ENCODE measurements at regions not wholly inside any gene's neighbourhood (a gene's known extent, or its start where the extent isn't known, plus 50 kb on each side); places are given as distances from the start of the nearest gene placed in this dataset.

DNA sequence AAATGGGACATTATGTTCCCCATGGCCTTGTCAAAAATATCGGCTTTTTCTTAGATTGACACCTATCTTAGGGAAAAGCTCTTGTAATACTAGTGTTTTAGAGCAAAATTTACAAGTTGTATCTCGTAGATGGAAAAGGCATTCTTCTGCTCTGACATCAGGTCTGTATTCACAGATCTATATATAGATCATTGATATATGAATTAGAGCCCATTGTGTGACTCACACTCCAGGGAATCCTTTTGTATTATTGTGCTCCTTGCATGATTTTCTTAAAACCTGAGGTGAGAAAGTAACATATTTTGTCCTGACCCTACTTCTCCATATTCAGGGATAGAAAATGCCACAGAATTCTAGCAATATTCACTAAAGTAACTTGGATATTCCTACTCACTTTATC, 1160.8 kb upstream of the B3GALT2 start:
- Mint-ChIP-seq H3K36me3 (ENCODE audit: low read depth) (no peaks in the 10 kb centered on the region), H3K4me3 (no peak overlapping the region), H3K27me3 (ENCODE audit: low read depth, poor library complexity) (peaks cover 5% of the 10 kb centered on the region), H3K9me3 (no peaks in the 10 kb centered on the region), H3K4me1 (no peaks in the 10 kb centered on the region), H3K27ac (no peak overlapping the region)
- TF ChIP-seq, protein P1, sequence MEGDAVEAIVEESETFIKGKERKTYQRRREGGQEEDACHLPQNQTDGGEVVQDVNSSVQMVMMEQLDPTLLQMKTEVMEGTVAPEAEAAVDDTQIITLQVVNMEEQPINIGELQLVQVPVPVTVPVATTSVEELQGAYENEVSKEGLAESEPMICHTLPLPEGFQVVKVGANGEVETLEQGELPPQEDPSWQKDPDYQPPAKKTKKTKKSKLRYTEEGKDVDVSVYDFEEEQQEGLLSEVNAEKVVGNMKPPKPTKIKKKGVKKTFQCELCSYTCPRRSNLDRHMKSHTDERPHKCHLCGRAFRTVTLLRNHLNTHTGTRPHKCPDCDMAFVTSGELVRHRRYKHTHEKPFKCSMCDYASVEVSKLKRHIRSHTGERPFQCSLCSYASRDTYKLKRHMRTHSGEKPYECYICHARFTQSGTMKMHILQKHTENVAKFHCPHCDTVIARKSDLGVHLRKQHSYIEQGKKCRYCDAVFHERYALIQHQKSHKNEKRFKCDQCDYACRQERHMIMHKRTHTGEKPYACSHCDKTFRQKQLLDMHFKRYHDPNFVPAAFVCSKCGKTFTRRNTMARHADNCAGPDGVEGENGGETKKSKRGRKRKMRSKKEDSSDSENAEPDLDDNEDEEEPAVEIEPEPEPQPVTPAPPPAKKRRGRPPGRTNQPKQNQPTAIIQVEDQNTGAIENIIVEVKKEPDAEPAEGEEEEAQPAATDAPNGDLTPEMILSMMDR (IDR thresholded peaks at IDR 0.05) = no peak
- DNase-seq = no peak

DNA sequence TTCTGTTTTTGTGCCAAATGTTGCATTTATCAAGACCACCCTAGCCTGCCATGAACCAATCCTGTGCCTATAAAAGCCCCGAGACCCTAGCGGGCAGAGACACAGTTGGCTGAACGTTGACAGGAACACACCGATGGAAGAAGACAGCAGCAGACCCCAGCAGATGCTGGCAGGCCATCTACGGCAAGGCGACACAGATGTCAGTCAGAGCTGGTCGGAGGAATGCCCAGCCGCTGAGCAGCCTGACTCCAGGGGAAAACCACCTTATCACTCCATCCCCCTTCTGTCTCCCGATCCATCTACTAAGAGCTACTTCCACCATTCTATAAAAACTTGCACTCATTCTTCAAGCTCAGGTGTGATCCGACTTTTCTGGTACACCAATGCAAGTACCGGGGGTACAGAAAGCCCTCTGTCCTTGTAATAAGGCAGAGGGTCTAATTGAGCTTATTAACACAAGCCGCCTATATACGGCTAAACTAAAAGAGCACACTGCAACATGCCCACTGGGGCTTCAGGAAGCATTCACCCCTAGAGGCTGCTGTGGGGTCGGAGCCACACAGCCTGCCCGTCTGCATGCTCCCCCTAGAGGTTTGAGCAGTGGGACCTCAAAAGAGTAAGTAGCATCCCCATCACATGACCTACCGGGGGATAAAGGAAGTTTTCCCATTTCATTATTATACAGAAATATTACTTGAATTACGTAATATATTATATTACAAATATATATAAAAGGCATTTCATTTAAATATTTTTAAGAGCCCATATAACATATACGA, 1156.3 kb upstream of the B3GALT2 start:
- Mint-ChIP-seq H3K4me1 (no peaks in the 10 kb centered on the region), H3K27ac (no peak overlapping the region), H3K27me3 (ENCODE audit: low read depth, poor library complexity) (peaks cover 2% of the 10 kb centered on the region), H3K36me3 (ENCODE audit: low read depth) (no peaks in the 10 kb centered on the region), H3K9me3 (no peaks in the 10 kb centered on the region), H3K4me3 (no peak overlapping the region)
- TF ChIP-seq, protein P1 (IDR thresholded peaks at IDR 0.05) = peak; percentile 31
- DNase-seq = peak; percentile 6

DNA sequence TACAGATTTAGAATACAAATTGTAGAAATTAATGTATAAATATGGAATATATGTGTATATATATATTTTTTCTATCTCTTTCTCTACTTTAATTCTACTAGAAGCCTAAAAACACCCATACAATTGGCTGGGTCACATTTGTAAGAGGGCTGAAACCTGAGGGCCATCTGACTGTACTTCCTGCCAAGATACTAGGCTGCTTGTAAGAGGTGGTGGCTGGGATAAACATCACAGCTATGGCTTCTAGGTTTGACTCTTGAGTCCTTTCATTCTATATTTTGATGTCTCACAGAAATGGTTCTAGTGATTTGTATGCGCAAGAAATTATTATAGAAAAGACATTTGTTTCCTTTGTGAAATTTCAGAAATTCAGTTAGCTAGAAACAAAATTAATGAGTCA, 1155.2 kb upstream of the B3GALT2 start:
- Mint-ChIP-seq H3K4me1 (no peaks in the 10 kb centered on the region), H3K27ac (no peak overlapping the region), H3K27me3 (ENCODE audit: low read depth, poor library complexity) (peaks cover 2% of the 10 kb centered on the region), H3K4me3 (no peak overlapping the region), H3K9me3 (no peaks in the 10 kb centered on the region), H3K36me3 (ENCODE audit: low read depth) (no peaks in the 10 kb centered on the region)
- TF ChIP-seq, protein P1 (IDR thresholded peaks at IDR 0.05) = no peak
- no peak for DNase-seq

DNA sequence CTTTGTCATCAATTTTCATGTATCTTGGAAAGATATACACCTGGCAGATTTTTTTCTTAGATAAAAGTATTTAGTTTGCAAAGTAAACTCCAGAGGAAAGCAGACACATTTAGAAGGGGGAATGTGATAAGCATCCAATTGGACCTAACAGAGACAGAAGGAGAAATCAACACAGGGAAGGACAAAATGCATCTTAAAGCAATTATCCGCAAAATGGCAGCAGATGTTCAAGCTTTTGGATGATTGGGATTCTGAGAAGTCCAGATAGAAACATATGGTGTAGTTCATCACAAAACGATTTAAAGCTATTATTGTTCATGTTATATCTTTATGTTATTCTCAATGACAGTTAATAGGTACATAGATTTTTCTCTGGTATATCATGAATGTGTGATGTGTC, 1153.1 kb upstream of the B3GALT2 start:
- Mint-ChIP-seq H3K4me1 (no peaks in the 10 kb centered on the region), H3K27ac (no peak overlapping the region), H3K4me3 (no peak overlapping the region)

DNA sequence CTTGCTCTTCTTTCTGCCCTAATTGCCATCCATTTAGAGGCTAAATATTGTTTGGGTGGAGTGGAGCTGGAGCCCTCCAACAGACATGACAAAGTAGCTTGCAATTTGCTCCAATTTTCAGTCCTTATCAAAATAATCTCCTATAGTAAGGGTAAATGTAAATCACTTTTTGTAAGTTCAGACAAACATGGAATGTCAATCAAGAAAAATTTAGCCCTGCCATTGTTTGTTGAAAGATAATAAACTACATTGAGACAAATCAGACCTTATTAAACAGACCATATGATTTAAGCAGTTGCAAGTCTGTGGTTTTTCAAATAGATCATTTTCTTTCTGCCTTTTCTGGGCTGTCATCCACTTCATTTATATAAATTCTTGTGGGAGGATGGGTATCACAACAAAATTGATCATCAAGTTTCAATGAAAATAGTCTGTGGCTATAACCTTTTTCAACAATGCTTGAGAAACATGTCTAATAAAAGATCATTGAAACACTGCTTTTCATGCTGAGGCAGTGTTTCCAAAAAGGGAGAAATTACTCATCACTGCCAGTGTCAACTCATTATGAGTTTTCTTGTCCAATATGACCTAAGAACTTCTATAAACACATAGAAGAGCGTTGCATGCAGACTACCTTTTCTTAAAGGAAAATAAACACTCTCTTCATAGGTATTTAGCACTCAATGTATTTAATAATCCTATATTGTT, 1152.0 kb upstream of the B3GALT2 start:
- Mint-ChIP-seq H3K27me3 (ENCODE audit: low read depth, poor library complexity) (peaks cover 2% of the 10 kb centered on the region), H3K9me3 (no peaks in the 10 kb centered on the region), H3K4me3 (no peak overlapping the region), H3K36me3 (ENCODE audit: low read depth) (no peaks in the 10 kb centered on the region), H3K27ac (no peak overlapping the region), H3K4me1 (no peaks in the 10 kb centered on the region)
- TF ChIP-seq, protein P1 (IDR thresholded peaks at IDR 0.05) = no peak
- DNase-seq = no peak

More for the DNA sequence above, 1153.1 kb upstream of the B3GALT2 start:
- Mint-ChIP-seq H3K27me3 (ENCODE audit: low read depth, poor library complexity) (peaks cover 2% of the 10 kb centered on the region), H3K36me3 (ENCODE audit: low read depth) (no peaks in the 10 kb centered on the region), H3K9me3 (no peaks in the 10 kb centered on the region)
- TF ChIP-seq, protein P1 (IDR thresholded peaks at IDR 0.05) = no peak
- DNase-seq = no peak
